PC-9 (cell line): ENCODE measurements at regions not wholly inside any gene's neighbourhood (a gene's known extent, or its start where the extent isn't known, plus 50 kb on each side); places are given as distances from the start of the nearest gene placed in this dataset.

Experiments used
- EZH2 ChIP-seq: fragments of 200-600 bp; sonication (generic); IDR thresholded peaks from 2 replicates; pipeline ENCODE4 v1.8.0; 2017; ENCODE audit warnings: antibody characterized with exemption, low read depth
- TF ChIP-seq, protein P1 (sequence below): fragments of 200-600 bp; sonication (generic); conservative IDR thresholded peaks from 2 replicates; pipeline ENCODE4 v1.6.1; 2017; ENCODE audit warnings: mixed run types, antibody characterized with exemption, mild to moderate bottlenecking, moderate library complexity

DNA sequence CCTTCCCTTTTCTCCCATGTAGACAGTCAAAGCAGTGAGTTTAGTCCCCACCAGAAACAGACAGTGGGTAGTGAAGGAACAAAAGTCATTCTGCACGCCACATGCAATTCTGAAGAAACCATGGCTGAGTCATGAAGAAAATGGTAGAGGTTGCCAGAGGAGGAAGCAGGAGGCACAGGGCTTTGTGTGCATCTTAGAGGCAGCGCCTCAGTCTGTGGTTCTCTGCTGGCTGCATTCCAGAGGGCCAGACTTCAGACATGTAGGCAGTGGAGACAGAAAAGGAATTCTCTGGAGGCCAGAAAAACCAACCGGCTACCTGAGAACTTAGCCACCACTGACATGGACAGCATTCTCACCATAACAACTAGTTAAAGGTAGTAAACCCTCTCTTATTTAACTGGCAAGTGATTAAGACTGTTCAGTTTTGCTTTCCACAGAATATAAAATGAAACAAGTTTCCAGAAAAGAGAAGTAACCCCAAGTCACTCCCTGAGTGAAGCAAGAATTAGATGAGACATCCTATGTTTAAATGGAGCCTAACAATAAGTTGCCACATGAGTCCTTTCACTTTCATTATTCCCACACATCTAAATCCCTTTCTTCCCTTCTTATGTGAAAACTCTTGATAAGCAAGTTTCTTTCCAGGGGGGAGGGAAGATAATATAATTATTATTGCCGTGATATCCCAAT is 556.1 kb downstream of the SOX6 start:
- TF ChIP-seq, protein P1, sequence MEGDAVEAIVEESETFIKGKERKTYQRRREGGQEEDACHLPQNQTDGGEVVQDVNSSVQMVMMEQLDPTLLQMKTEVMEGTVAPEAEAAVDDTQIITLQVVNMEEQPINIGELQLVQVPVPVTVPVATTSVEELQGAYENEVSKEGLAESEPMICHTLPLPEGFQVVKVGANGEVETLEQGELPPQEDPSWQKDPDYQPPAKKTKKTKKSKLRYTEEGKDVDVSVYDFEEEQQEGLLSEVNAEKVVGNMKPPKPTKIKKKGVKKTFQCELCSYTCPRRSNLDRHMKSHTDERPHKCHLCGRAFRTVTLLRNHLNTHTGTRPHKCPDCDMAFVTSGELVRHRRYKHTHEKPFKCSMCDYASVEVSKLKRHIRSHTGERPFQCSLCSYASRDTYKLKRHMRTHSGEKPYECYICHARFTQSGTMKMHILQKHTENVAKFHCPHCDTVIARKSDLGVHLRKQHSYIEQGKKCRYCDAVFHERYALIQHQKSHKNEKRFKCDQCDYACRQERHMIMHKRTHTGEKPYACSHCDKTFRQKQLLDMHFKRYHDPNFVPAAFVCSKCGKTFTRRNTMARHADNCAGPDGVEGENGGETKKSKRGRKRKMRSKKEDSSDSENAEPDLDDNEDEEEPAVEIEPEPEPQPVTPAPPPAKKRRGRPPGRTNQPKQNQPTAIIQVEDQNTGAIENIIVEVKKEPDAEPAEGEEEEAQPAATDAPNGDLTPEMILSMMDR = no peak
- no peak for TF ChIP-seq EZH2
